ENCODE measurements at regions not wholly inside any gene's neighbourhood (a gene's known extent, or its start where the extent isn't known, plus 50 kb on each side); places are given as distances from the start of the nearest gene placed in this dataset.
A peak's percentile ranks its signal among the peaks of the same experiment; 100 is the strongest.

DNA sequence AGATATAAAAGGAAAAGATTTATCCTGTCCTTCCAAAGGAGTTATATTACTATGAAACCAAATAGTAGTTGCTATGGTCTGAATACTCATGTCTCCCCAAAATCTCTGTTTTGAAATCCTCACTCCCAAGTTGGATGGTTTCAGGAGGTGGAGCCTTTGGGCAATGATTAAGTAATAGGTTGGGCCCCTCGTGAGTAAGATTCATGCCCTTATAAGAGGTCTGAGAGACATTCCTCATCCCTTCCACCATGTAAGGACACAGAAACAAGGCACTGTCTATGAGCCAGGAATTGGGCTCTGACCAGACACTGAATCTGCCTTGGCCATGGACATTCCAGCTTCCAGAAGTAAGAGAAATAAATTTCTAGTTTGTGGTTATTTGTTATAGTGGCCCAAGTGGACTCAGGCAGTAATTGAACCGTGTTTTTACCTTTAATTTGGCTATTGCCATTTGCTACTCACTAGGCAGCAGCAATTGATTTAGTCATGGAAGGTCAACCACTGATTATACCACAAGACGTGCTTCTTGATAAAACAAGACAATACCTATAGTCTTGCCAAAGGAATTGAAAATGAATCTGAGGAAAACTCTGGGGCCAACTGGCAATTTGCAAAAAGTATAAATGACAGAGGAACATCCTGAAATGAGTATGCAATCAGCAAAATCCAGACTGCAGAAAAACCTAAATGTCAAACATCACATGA, 717.4 kb upstream of the SPRY2 start:
- no peaks in the 10 kb centered on the region for H3K27me3 ChIP-seq
- H3K79me2 ChIP-seq, result no peaks in the 10 kb centered on the region
- no peak for DNase-seq (ENCODE audit: low spot score)
- H2AFZ ChIP-seq, result no peak overlapping the region
- H4K20me1 ChIP-seq (ENCODE audit: insufficient read depth, poor library complexity, severe bottlenecking), result no peaks in the 10 kb centered on the region
- H3K4me2 ChIP-seq, result no peak overlapping the region
- 82% methylated on average over 3 of the region's 3 CpGs for WGBS (ENCODE audit: low lambda C conversion rate, missing lambda C conversion rate)
- no peak for TF ChIP-seq EZH2phosphoT487 (IDR thresholded peaks at IDR 0.05; ENCODE audit: low read depth, severe bottlenecking, unreplicated experiment)
- TF ChIP-seq, protein P1, sequence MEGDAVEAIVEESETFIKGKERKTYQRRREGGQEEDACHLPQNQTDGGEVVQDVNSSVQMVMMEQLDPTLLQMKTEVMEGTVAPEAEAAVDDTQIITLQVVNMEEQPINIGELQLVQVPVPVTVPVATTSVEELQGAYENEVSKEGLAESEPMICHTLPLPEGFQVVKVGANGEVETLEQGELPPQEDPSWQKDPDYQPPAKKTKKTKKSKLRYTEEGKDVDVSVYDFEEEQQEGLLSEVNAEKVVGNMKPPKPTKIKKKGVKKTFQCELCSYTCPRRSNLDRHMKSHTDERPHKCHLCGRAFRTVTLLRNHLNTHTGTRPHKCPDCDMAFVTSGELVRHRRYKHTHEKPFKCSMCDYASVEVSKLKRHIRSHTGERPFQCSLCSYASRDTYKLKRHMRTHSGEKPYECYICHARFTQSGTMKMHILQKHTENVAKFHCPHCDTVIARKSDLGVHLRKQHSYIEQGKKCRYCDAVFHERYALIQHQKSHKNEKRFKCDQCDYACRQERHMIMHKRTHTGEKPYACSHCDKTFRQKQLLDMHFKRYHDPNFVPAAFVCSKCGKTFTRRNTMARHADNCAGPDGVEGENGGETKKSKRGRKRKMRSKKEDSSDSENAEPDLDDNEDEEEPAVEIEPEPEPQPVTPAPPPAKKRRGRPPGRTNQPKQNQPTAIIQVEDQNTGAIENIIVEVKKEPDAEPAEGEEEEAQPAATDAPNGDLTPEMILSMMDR (IDR thresholded peaks at IDR 0.05; ENCODE audit: poor library complexity), result no peak
- no peaks in the 10 kb centered on the region for H3K4me1 ChIP-seq (ENCODE audit: insufficient read depth)
- no peak overlapping the region for H3K27ac ChIP-seq
- no peaks in the 10 kb centered on the region for H3K36me3 ChIP-seq (replicated peaks; ENCODE audit: insufficient read depth, low read depth)
- no peaks in the 10 kb centered on the region for H3K9me2 ChIP-seq (replicated peaks; ENCODE audit: insufficient read depth)
- no peak overlapping the region for H3K4me3 ChIP-seq
- H3K9me3 ChIP-seq (ENCODE audit: low read depth), result no peaks in the 10 kb centered on the region

DNA sequence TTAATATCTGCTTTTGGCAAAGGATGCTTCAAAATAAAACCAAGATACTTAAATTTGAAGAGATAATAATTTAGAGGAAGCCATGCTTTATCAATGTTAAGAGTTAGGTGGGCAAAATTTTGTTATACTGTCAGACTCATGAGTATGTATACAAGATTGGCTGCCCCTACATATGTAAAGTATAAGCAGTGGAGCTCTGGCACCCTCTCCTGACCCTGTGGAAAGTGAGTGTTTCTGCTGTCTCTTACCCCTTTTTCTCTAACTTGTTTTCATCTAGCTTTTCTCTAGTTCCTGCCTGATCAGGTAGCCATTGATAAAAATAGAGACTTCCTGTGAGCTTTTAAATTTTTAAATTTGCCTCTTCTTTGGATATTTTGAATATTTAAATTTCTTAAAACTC, 710.9 kb upstream of the SPRY2 start:
- Histone ChIP-seq H3K9me2 (replicated peaks; ENCODE audit: insufficient read depth) (no peaks in the 10 kb centered on the region), H2AFZ (no peak overlapping the region), H3K4me2 (no peak overlapping the region), H4K20me1 (ENCODE audit: insufficient read depth, poor library complexity, severe bottlenecking) (no peaks in the 10 kb centered on the region), H3K36me3 (replicated peaks; ENCODE audit: insufficient read depth, low read depth) (no peaks in the 10 kb centered on the region), H3K27me3 (no peaks in the 10 kb centered on the region), H3K4me1 (ENCODE audit: insufficient read depth) (no peaks in the 10 kb centered on the region), H3K9me3 (ENCODE audit: low read depth) (no peaks in the 10 kb centered on the region), H3K79me2 (no peaks in the 10 kb centered on the region), H3K4me3 (no peak overlapping the region), H3K27ac (no peak overlapping the region)
- TF ChIP-seq EZH2 (IDR thresholded peaks at IDR 0.05; ENCODE audit: borderline replicate concordance) (no peak), EZH2phosphoT487 (IDR thresholded peaks at IDR 0.05; ENCODE audit: low read depth, severe bottlenecking, unreplicated experiment) (no peak)
- TF ChIP-seq, protein P1 (IDR thresholded peaks at IDR 0.05; ENCODE audit: poor library complexity), result peak; percentile 31
- no peak for DNase-seq (ENCODE audit: low spot score)

DNA sequence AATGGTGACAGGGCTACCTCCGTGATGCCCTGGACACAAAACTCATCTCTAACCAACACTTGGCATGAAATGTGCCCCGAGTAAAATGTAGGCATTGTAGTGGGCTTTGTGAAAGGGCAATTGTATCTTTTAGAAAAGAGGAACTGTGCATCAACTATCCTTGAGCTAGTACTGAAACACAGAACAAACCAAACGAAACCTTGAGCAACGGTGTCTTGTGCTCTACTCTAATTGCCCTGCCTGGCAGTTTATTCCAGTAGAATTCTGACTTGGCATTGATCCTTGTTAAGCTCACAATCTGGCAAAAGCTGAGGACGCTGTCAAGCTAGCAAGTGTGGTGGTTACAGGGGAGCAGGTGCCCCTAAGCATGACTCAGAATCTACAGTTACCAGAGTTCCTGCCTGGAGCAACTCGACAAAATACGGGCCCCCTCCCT, 707.1 kb upstream of the SPRY2 start:
- no peaks in the 10 kb centered on the region for H3K9me2 ChIP-seq (replicated peaks; ENCODE audit: insufficient read depth)
- H3K27ac ChIP-seq, result no peak overlapping the region
- no peak for DNase-seq (ENCODE audit: low spot score)
- no peak overlapping the region for H3K4me3 ChIP-seq
- WGBS (ENCODE audit: low lambda C conversion rate, missing lambda C conversion rate), result 85% methylated on average over 7 of the region's 7 CpGs
- no peak overlapping the region for H3K4me2 ChIP-seq
- no peaks in the 10 kb centered on the region for H3K9me3 ChIP-seq (ENCODE audit: low read depth)
- TF ChIP-seq EZH2 (IDR thresholded peaks at IDR 0.05; ENCODE audit: borderline replicate concordance) (no peak), EZH2phosphoT487 (IDR thresholded peaks at IDR 0.05; ENCODE audit: low read depth, severe bottlenecking, unreplicated experiment) (no peak)
- TF ChIP-seq, protein P1 (IDR thresholded peaks at IDR 0.05; ENCODE audit: poor library complexity), result no peak
- H4K20me1 ChIP-seq (ENCODE audit: insufficient read depth, poor library complexity, severe bottlenecking), result no peaks in the 10 kb centered on the region
- H3K36me3 ChIP-seq (replicated peaks; ENCODE audit: insufficient read depth, low read depth), result no peaks in the 10 kb centered on the region
- H3K27me3 ChIP-seq, result no peaks in the 10 kb centered on the region
- no peaks in the 10 kb centered on the region for H3K4me1 ChIP-seq (ENCODE audit: insufficient read depth)
- H3K79me2 ChIP-seq, result no peaks in the 10 kb centered on the region
- H2AFZ ChIP-seq, result no peak overlapping the region

Measured in hepatocyte (in vitro differentiated cells).